ENCODE measurements at regions not wholly inside any gene's neighbourhood (a gene's known extent, or its start where the extent isn't known, plus 50 kb on each side); places are given as distances from the start of the nearest gene placed in this dataset.

- TF ChIP-seq CTCF (IDR thresholded peaks at IDR 0.05) (no peak), POLR2AphosphoS5 (IDR thresholded peaks at IDR 0.05) (no peak)
Measured at GRCh38 chr3:182133752-182134151, 422.0 kb downstream of the SOX2 start.

Measured in prostate gland (tissue), 2 donors.